Caki2 (cell line): ENCODE measurements at regions not wholly inside any gene's neighbourhood (a gene's known extent, or its start where the extent isn't known, plus 50 kb on each side); places are given as distances from the start of the nearest gene placed in this dataset.

ENCODE experiments used
- DNase-seq: peaks from one replicate; pipeline ENCODE4 v3.0.0-alpha.2; 2015; ENCODE audit warnings: low read depth
- in situ Hi-C: cut with HindIII; loops from 2 replicates; pipeline ENCODE4 v1.10.0; 2016; ENCODE audit warnings: low sequenced_read_pairs, low pct_unique_long_range_greater_than_20kb, mixed read lengths

GRCh38 chr7:28231176-28231575 is 50.6 kb upstream of the JAZF1 start:
- in situ Hi-C loops: no loop called here
- no peak for DNase-seq

DNA sequence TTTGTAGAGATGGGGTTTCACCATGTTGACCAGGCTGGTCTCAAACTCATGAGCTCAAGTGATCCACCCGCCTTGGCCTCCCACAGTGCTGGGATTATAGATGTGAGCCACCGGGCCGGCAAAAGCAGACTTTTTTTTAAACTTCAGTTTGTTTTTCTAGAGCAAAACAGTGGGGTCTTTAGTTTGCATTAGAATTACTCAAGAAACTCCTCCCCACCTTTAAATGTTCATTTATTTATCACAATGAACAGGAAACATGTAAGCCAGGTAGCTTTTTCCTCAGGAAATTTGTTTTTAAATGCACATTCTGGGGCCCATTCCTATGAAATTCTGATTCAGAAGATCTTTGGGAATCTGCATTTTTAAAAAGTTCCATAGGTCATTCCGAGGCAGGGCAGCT is 56.0 kb upstream of the JAZF1 start:
- DNase-seq: no peak
- in situ Hi-C loops: no loop called here

DNA sequence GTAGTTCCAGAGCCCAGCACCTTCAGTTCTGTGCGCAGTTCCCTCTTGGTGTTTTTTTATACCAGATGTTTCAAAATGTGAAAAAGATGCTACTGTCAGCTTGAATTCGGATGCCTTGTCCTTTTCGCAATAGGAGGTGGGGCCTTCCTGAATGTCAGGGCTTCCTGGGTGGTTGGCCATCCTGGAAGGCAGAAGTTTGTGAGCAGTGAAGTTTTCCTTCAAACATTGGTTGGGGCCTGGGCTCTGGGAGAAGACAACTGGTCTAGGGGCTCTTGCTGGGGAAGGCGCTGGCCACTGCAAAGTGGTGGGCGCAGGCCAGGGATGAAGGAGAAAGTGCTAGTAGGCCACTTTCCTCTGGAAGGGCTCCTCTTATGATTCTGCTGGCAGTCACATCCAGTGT is 56.8 kb upstream of the JAZF1 start:
- no peak for DNase-seq
- in situ Hi-C loops: no loop called here

DNA sequence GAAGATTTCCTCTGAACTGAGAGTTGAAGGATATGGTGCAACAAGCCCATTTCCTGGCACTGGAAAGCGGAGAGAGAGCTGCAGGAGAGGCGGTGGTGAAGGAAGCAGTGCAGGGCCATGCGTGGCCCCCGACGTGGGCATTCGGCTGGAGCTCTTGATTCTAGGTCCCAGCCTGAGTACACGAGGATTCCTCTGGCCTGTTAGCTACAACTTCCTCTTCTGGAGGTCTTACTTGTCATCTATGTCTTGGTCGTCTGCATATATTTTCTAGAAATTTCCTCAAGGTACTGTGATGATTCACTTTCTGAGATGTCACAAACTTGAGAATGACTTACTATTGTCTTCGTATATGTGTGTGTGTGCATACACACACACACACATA is 59.2 kb upstream of the JAZF1 start:
- DNase-seq: no peak
- in situ Hi-C loops: no loop called here

DNA sequence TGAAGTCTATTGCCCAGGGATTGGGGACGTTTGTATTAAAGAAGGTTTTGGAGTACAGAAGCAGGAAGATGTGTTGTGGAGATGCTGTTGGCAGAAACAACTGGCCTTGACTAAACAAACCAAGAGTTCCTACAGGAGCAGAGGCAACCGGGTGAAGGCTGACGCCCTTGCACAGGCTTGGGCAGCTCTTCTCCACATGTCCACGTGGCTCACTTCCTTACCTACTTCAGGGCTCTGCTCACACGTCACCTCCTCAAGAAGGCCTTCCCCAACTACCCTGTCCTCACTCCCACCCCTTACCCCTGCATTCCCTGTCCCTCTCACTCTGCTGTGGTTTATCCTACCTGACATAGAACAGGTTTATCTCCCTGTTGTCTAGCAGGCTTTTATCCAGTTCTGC is 59.9 kb upstream of the JAZF1 start:
- DNase-seq: no peak
- in situ Hi-C loops: no loop called here

GRCh38 chr7:28243861-28244260 is 63.3 kb upstream of the JAZF1 start:
- no peak for DNase-seq
- in situ Hi-C loops: no loop called here

DNA sequence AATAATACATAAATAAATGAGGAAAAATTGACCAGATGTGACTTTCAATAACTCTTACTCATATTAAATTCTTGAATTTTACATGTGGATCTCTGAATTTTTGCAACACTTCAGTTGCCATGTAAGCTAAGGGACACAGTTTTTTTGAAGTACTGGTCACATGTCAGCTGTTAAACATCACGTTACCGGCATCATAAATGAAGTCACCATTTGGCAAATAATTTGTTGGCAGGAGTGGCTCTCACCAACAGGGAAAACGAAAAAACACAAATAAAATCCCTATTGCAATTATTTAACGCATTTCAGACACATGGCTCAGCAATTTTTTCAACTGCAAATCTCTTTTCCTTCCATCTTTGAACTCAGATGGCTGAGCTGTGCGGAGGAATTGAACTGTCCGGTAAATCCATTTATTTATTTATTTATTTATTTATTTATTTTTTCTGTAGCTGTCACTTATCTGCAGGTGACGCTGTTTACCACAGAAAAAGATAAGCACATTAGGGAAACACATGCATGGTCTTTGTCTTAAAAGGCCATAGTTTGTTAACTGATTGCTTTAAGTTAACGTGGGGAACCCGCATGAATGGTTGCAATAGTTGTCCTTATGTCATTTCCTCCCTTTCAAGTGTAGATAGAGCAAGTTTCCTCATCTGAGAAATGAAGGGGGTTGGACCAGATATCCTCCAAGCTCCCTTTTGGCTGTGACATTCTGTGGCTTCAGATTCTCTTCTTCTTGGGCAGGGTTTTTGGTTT is 64.7 kb upstream of the JAZF1 start:
- DNase-seq: no peak
- in situ Hi-C loops: no loop called here

DNA sequence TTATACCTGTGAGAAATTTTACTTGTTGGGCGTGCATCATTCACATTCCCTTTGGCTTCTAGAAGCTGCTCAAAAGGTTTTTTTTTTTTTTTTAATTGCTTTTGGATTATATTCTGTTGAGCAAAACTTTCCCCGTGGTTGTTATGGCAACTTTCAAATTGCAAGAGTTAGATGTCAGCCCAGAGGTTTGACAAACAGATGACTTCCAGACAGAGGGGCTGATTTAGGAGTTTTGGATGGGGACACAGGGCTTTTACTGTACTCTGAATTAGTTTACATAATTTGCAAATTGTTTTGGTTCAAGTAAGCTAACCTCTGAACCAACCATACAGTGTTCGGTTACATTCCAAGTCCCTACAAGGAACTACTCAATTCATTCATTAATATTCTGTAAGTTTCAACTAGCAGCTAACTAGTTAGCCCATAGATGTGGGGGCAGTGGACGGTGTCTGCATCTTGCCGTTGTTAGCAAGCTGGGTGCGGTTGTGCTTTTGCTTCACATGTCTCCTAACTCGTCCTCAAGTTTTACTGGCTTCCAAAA is 66.4 kb upstream of the JAZF1 start:
- in situ Hi-C loops: no loop called here
- no peak for DNase-seq

DNA sequence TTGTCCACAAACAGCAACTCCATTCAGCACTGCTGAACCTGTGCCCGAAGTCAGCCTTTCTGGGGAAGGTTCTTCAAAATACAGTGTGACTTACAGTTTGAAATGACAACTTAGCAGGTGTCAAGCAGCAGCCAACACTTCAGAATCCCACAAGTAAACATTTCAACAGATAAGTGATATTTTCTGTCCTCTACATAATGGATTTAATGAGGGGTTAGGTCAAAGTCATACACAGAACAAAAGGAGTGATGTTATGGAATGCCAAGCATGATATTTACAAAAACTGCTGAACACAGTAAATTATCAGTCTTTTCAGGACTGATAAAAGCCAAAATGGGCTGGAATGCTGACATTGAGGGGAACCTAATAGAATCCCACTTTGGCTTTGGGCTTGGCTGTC is 77.6 kb upstream of the JAZF1 start:
- no peak for DNase-seq
- in situ Hi-C loops: no loop called here

DNA sequence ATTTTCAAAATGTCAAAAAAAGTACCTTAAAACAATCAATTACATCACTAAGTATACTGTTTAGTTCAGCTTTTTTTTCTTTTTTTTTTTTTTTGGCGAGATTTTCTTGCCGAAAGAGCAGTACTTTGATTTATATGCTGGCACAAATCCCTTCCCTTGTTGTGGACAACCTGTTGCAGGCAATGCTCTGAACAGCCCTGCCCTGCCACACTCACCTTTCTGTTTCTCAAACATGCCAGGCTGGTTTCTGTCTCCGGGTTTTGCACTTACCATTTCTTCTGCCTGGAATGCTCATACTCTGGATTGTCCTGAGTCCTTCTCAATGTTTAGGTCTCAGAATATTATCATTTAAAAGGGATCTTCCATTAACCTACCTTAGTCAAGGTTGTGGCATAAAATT is 80.4 kb upstream of the JAZF1 start:
- in situ Hi-C loops: no loop called here
- DNase-seq: no peak

- DNase-seq: no peak
- in situ Hi-C loops: no loop called here
Measured at GRCh38 chr7:28263622-28264271, 83.2 kb upstream of the JAZF1 start.

DNA sequence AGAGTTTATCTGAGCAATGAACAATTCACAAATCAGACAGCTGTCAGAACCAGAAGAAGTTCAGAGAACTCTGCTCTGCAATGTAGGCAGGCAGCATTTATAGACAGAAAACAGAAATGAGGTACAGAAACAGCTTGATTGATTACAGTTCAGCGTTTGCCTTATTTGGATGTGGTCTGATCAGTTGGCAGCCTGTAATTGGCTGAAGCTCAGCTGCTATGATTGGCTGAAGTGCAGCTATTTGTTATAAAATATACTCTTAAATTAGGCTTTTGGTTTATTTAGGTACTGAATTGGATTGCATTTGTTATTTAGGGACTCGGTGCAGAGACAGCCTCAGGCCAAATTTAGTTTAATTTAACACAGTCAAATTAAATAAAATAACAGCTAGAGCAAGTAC is 85.8 kb upstream of the JAZF1 start:
- in situ Hi-C loops: no loop called here
- no peak for DNase-seq

- in situ Hi-C loops: no loop called here
- no peak for DNase-seq
Measured at GRCh38 chr7:28267012-28267411, 86.4 kb upstream of the JAZF1 start.

DNA sequence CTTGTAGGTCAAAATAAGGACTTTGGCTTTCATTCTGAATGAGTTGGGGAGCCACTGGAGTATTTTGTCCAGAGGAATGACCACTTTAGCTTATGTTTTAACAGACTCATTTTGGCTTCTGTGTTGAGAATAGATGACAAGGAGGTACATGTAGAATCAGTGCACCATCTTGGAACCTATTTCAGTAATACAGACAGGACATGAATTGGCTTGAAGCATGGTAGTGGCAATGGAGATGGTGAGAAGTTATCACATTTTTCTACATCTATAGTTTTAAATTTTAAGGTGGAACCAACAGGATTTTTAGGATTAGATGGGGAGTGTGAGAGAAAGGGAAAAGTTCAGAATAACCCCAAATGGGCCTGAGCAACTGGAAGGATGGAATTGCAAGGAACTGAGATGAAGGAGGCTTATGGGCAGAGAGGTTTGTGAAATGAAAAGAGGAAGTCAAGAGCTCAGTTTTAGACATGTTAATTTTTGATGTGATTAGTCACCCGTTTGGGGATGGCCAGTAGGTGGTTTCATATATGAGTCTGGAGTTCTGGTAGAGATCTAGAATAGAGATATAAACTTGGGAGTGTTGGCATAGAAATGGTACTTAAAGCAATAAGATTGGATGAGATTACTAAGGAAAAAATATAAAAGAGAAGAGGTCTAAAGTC is 89.2 kb upstream of the JAZF1 start:
- in situ Hi-C loops: no loop called here
- DNase-seq: no peak

- in situ Hi-C loops: no loop called here
- DNase-seq: no peak
Measured at GRCh38 chr7:28270536-28270935, 89.9 kb upstream of the JAZF1 start.

- in situ Hi-C loops: no loop called here
- no peak for DNase-seq
Measured at GRCh38 chr7:28272461-28272877, 91.9 kb upstream of the JAZF1 start.

DNA sequence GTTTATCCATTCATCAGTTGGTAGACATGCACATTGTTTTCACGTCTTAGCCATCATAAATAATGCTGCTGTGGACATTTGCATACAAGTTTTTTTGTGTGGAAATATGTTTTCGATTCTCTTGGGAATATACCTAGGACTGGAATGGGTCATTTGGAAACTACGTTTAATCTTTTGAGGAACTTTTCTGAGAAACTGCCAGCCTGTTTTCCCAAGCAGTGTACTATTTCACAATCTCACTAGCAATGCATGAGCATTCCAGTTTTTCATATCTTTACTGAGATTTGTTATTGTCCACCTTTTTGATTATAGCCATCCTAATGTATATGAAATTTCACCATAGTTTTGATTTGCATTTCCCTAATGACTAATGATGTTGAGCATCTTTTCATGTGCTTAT is 95.7 kb upstream of the JAZF1 start:
- in situ Hi-C loops: no loop called here
- no peak for DNase-seq

DNA sequence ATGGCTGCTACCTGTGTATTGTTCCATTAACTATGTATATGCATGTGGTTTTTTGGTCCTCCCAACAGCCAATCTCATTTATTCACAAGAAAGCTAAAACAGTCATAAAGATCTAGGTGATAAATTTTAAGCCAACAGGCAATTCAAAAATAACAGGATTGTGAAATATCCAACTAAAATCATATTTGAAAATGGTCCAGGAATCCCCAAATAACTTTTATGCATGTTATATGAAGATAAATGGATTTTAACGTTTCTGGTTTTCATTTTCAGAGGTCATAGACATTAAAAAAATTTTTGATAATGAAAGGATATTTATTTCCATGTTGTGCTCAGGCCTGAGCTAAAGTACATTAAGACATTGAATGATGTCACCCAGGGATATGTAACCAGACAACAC is 96.8 kb upstream of the JAZF1 start:
- in situ Hi-C loops: no loop called here
- DNase-seq: no peak

DNA sequence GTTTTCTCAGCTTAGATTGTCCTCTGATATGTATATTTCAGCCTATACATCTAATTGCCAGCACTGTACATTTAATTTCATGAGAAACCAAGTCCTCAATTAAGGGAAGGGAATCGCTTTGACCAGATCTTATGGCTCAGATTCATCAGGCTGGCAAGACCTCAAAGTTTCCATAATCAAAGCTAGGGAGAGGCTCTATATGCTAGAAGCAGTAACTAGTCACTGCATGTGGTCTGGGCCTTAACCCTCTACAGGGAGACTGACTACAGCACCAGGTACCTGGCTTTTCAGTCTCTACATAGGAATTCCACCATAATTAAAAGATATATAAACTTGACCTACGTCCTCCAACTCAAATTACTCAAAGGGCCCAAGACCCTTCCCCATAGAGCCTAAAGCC is 97.4 kb upstream of the JAZF1 start:
- no peak for DNase-seq
- in situ Hi-C loops: no loop called here
